Neural crest cell (in vitro differentiated cells): ENCODE measurements at regions not wholly inside any gene's neighbourhood (a gene's known extent, or its start where the extent isn't known, plus 50 kb on each side); places are given as distances from the start of the nearest gene placed in this dataset.
A peak's percentile ranks its signal among the peaks of the same experiment; 100 is the strongest.

Experiments
- DNase-seq: peaks from one replicate; pipeline ENCODE4 v3.0.0; 2021; ENCODE audit warnings: low read depth, mixed read lengths, low spot score
- H3K27ac Mint-ChIP-seq: one replicate; pipeline ENCODE4 v1.8.0; 2021; ENCODE audit warnings: mild to moderate bottlenecking, mixed read lengths; ENCODE audit not compliant: unreplicated experiment
- H3K27me3 Mint-ChIP-seq: 2 replicates; pipeline ENCODE4 v1.8.0; 2021; ENCODE audit warnings: low read depth, mild to moderate bottlenecking, mixed read lengths
- H3K36me3 Mint-ChIP-seq: 2 replicates; pipeline ENCODE4 v1.8.0; 2021; ENCODE audit warnings: low read depth, mild to moderate bottlenecking, mixed read lengths
- H3K4me1 Mint-ChIP-seq: 2 replicates; pipeline ENCODE4 v1.8.0; 2021; ENCODE audit warnings: mixed read lengths
- H3K4me3 Mint-ChIP-seq: one replicate; pipeline ENCODE4 v1.8.0; 2021; ENCODE audit warnings: mild to moderate bottlenecking, mixed read lengths
- H3K9me3 Mint-ChIP-seq: 2 replicates; pipeline ENCODE4 v1.8.0; 2021; ENCODE audit warnings: mixed read lengths
- TF ChIP-seq, protein P1 (sequence below): fragments of 200-600 bp; sonication (generic); conservative IDR thresholded peaks from 2 replicates; pipeline ENCODE4 v1.5.0; 2021; ENCODE audit warnings: antibody characterized with exemption, mild to moderate bottlenecking

DNA sequence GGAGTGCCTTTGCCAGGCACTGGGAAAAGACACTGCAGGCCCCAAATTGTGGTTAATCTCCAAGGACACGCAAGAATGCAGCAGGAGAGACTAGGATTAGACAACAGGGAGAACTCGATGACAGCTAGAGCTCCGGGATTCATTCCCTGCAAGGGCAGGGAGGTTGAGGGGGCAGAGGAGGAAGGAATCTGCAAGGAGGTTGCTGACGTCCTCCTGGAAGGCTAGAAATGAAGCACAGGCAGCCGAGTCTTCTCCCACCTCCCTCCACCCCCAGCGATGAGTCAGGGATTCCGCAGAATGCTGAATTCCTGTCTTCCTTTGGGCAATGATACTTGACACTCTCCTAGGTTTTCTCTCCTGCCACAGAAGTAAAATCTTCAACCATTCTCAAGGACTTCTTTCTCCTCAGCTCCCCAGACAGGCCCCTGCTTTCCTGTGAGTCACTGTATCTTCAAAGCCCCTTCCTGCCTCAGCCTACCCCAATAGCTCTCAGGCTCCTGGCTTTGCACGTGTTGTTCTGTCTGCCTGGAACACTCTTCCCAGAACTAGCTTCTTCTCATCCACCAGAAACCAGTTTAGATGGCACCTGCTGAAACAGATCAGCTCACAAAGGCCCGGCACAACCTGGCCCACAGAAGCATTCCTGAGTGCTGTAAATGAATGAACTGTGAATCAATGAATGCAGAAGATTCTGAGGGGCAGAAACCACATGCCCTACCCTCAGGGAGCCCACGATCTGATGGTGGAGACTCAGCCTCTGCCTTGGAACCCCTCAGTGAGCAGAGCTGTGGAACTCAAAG lies 85.6 kb downstream of the MRPL14 start:
- DNase-seq, result no peak
- TF ChIP-seq, protein P1, sequence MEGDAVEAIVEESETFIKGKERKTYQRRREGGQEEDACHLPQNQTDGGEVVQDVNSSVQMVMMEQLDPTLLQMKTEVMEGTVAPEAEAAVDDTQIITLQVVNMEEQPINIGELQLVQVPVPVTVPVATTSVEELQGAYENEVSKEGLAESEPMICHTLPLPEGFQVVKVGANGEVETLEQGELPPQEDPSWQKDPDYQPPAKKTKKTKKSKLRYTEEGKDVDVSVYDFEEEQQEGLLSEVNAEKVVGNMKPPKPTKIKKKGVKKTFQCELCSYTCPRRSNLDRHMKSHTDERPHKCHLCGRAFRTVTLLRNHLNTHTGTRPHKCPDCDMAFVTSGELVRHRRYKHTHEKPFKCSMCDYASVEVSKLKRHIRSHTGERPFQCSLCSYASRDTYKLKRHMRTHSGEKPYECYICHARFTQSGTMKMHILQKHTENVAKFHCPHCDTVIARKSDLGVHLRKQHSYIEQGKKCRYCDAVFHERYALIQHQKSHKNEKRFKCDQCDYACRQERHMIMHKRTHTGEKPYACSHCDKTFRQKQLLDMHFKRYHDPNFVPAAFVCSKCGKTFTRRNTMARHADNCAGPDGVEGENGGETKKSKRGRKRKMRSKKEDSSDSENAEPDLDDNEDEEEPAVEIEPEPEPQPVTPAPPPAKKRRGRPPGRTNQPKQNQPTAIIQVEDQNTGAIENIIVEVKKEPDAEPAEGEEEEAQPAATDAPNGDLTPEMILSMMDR, result no peak
- Mint-ChIP-seq H3K9me3 (no peaks in the 10 kb centered on the region), H3K36me3 (no peaks in the 10 kb centered on the region), H3K27me3 (no peaks in the 10 kb centered on the region), H3K4me1 (peaks cover 23% of the 10 kb centered on the region), H3K27ac (peak overlapping the region; percentile 58), H3K4me3 (no peak overlapping the region)

DNA sequence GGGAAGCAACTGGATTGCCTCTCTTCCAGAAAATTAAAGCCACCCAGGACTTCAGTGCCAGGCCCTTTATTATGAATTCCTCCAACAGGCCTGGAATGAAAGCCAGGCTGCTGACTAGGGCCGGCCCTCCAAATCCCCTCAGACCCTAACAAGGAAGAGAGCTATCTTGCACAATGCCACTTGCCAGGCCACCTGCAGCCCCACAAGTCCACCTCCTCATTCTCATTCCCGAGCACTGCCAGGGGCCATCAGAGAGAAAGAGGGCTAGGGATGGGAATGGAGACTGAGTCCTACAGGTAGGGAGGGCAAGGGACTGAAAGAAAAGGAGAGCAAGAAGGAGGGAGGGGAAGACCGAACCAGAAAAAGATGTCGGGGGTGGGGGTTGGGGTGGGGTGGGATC lies 86.5 kb downstream of the MRPL14 start:
- TF ChIP-seq, protein P1, result no peak
- peak overlapping the region; percentile 53 for H3K27ac Mint-ChIP-seq
- no peak overlapping the region for H3K4me3 Mint-ChIP-seq
- DNase-seq, result no peak
- no peaks in the 10 kb centered on the region for H3K27me3 Mint-ChIP-seq
- peaks cover 24% of the 10 kb centered on the region for H3K4me1 Mint-ChIP-seq
- no peaks in the 10 kb centered on the region for H3K9me3 Mint-ChIP-seq
- H3K36me3 Mint-ChIP-seq, result no peaks in the 10 kb centered on the region

DNA sequence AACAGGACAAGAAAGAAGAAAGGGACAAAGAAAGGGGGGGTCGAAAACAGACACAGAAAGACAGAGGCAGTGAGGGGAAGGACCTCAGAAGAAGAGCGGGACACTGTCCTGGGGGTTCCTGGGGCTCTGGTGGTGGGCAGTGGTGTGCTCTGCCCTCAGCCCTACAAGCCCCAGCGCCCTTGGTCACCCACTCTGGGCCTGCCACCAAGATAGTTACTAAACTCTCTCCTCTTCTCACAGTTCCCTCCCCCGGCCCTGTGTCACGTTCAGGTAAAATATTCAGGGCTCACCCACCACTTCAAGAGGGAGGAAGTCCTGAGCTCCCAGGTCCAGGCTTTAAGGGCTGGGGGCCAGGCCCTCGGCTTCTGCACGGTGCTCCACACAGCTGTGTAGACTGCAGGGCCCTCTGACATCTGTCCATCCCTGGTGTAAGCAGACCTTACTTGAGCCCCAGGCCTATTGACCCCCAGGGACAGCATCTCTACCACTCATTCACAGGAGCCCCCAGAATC lies 87.4 kb downstream of the MRPL14 start:
- Mint-ChIP-seq H3K4me3 (no peak overlapping the region), H3K4me1 (peaks cover 29% of the 10 kb centered on the region), H3K9me3 (no peaks in the 10 kb centered on the region), H3K36me3 (no peaks in the 10 kb centered on the region), H3K27me3 (no peaks in the 10 kb centered on the region), H3K27ac (no peak overlapping the region)
- DNase-seq, result no peak
- TF ChIP-seq, protein P1, result no peak

DNA sequence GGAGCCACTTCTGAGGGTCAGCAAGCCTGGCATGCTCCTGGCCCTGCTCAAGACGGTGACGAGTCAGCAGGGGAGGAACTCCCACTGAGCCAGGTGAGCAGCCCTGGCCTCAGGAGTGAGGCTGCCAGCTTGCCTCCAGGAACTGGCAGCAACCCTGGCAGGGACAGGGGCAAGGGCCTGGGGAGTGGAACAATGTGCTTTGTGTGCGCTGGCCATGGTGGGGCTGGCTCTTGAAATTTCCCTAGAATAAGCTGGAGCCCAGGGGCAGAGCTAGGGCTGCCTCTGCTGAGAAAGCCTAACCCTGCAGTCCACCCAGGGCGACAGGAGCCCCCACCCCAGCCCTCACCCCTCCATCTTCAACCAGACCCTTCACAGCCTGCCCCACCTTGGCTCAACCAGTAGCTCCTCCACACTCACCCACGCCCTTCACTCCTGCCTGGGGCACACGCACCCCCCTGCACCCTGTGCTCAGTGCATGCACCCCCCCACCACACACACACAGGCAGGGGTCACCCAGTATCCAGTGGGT lies 88.0 kb downstream of the MRPL14 start:
- Mint-ChIP-seq H3K36me3 (no peaks in the 10 kb centered on the region), H3K9me3 (no peaks in the 10 kb centered on the region), H3K4me3 (no peak overlapping the region), H3K27ac (peak overlapping the region; percentile 91), H3K27me3 (no peaks in the 10 kb centered on the region), H3K4me1 (peaks cover 32% of the 10 kb centered on the region)
- DNase-seq, result no peak
- TF ChIP-seq, protein P1, result no peak

DNA sequence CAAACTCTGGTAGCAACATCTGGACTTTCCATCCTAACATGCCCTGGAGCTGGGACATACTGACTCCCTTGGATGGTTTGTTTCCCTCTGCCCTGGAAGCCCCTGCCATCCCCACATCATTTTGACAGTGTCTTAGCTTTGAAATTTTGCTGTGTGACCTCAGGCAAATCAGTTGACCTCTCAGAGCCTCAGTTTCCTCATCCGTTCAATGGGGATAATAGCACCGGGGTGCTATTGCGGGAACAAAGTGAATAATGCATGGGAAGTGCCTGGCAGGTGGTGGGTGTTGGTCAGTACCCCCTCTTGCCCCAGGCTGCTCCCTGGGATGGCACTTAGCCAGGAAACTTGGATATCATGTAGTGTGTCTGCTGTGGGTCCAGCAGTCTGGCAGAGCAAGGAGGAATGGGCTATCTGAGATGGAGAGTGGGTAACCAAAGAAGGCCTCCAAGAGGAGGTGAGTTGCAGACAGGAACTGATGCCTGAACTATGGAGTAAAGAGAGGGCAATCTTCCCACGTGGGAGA lies 88.6 kb downstream of the MRPL14 start:
- Mint-ChIP-seq H3K36me3 (no peaks in the 10 kb centered on the region), H3K27me3 (no peaks in the 10 kb centered on the region), H3K4me1 (peaks cover 31% of the 10 kb centered on the region), H3K27ac (peak overlapping the region; percentile 91), H3K9me3 (no peaks in the 10 kb centered on the region), H3K4me3 (no peak overlapping the region)
- no peak for DNase-seq
- TF ChIP-seq, protein P1, result no peak
